Naive B cell (primary cell): ENCODE measurements at regions not wholly inside any gene's neighbourhood (a gene's known extent, or its start where the extent isn't known, plus 50 kb on each side); places are given as distances from the start of the nearest gene placed in this dataset.
A peak's percentile ranks its signal among the peaks of the same experiment; 100 is the strongest.

Experiments
- ATAC-seq, 2 donors: fragments of 150-1000 bp; cut with Tn5 transposase; 2 replicates each; pipeline ENCODE4 v1.10.0; 2021; ENCODE audit warnings: low read depth in 2 of 2, mild to moderate bottlenecking in 2 of 2, moderate library complexity in 2 of 2
- DNase-seq: peaks from one replicate; pipeline ENCODE4 v3.0.0; 2022
- H3K27ac Mint-ChIP-seq, 6 donors: one replicate each; pipeline ENCODE4 v1.8.0; 2020 to 2022; ENCODE audit warnings: mild to moderate bottlenecking in 6 of 6, mixed read lengths in 6 of 6, moderate library complexity in 5 of 6, inconsistent platforms in 2 of 6
- H3K27me3 Mint-ChIP-seq, 3 donors: one replicate each; pipeline ENCODE4 v1.8.0; 2021 to 2022; ENCODE audit warnings: mixed read lengths in 3 of 3, mild to moderate bottlenecking in 1 of 3
- H3K36me3 Mint-ChIP-seq, 2 donors: one replicate each; pipeline ENCODE4 v1.8.0; 2020 to 2022; ENCODE audit warnings: mixed read lengths in 2 of 2, inconsistent platforms in 1 of 2, mild to moderate bottlenecking in 1 of 2
- H3K4me1 Mint-ChIP-seq, 3 donors: one replicate each; pipeline ENCODE4 v1.8.0; 2020 to 2022; ENCODE audit warnings: mixed read lengths in 3 of 3, inconsistent platforms in 1 of 3, mild to moderate bottlenecking in 1 of 3, moderate library complexity in 1 of 3
- H3K4me3 Mint-ChIP-seq, 8 donors: one replicate each; pipeline ENCODE4 v1.8.0; 2020 to 2022; ENCODE audit warnings: mild to moderate bottlenecking in 8 of 8, mixed read lengths in 8 of 8, moderate library complexity in 8 of 8, inconsistent platforms in 2 of 8
- H3K9me3 Mint-ChIP-seq, 7 donors: one replicate each; pipeline ENCODE4 v1.8.0; 2020 to 2022; ENCODE audit warnings: mixed read lengths in 7 of 7, mild to moderate bottlenecking in 5 of 7, inconsistent platforms in 2 of 7, moderate library complexity in 1 of 7

DNA sequence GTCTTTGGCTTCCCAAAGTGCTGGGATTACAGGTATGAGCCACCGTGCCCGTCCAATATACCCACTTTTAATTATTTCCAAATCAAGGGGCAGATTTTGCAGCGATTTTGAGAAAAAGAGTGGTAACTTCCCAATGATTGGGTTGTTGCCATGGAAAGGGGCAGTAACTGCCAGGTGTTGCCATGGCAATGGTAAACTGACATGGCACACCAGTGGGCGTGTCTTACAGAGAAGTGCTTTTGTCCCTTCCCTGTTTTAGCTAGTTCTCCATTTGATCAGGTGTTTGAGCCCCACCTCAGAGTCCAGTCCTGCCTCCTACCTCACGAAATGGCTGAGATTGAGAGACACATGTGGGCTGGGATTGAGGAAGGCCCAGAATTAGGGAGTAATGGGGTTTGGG lies 86.3 kb upstream of the IER5L start:
- ATAC-seq (no peak), DNase-seq (no peak)
- Mint-ChIP-seq H3K36me3 (peaks cover 0 to 8% of the 10 kb centered on the region in 2 donors), H3K4me3 (no peak overlapping the region), H3K27ac (no peak overlapping the region), H3K9me3 (peaks cover 0 to 4% (median 0%) of the 10 kb centered on the region in 7 donors), H3K4me1 (peaks cover 7 to 13% (median 10%) of the 10 kb centered on the region in 3 donors), H3K27me3 (peaks cover 45 to 60% (median 58%) of the 10 kb centered on the region in 3 donors)

DNA sequence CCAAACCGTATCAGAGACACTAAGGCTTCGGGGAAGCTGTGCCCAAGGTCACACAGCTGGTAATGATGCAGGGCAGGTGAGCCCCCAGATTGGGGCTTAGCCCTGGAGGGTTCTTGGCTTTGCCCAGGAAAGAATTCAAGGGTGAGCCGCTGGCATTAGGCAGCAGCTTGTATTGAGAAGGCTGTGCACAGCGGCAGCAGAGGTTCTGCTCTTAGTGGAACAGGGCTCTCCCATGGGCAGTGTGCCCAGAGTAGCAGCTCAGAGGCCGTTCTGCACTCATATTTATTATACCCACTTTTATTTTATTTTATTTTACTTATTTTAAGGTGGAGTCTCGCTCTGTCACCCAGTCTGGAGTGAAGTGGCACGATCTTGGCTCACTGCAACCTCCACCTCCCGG lies 85.8 kb upstream of the IER5L start:
- Mint-ChIP-seq H3K4me1 (peaks cover 13 to 18% (median 16%) of the 10 kb centered on the region in 3 donors), H3K36me3 (peaks cover 0 to 8% of the 10 kb centered on the region in 2 donors), H3K27ac (no peak overlapping the region), H3K9me3 (peaks cover 0 to 5% (median 0%) of the 10 kb centered on the region in 7 donors), H3K27me3 (peaks cover 50 to 66% (median 64%) of the 10 kb centered on the region in 3 donors), H3K4me3 (no peak overlapping the region)
- DNase-seq (no peak), ATAC-seq (no peak)

DNA sequence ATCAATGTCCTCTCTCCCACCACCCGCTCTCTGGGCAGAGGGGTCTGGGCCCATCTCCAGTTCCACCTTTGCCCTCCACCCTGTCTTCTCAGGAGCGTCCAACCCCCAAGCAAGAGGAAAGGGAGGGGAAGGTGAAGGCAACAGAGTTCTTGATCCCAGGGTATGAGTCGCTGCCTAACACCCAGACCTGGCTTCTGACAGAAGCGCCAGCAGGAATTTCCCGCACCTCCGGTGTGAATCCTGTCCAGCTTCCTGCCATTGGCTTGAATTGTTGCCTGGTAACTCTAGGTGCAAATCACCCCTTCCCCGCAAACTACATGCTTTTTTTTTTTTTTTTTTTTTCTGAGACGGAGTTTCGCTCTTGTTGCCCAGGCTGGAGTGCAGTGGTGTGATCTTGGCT lies 84.2 kb upstream of the IER5L start:
- H3K9me3 Mint-ChIP-seq, result peaks cover 0 to 5% (median 0%) of the 10 kb centered on the region in 7 donors
- peaks cover 60 to 76% (median 73%) of the 10 kb centered on the region in 3 donors for H3K27me3 Mint-ChIP-seq
- peak overlapping the region in 1 of 8 donors; percentile 70 for H3K4me3 Mint-ChIP-seq

DNA sequence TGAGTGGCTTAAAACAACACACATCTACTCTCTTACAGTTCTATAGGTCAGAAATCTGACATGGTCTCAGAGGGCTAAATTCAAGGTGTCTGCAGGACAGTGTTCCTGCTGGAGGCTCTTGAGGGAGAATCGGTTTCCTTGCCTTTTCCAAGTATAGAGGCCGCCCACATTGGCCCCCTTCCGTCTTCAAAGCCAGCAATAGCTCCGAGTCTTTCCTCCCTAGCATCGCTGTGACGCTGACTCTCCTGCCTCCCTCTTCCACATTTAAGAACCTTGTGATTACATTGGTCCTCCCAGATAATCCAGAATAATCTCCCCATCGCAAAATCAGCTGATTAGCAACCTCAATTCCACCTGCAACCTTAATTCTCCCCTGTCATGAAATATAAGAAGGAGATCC lies 81.3 kb upstream of the IER5L start:
- peaks cover 15 to 22% (median 16%) of the 10 kb centered on the region in 3 donors for H3K4me1 Mint-ChIP-seq
- H3K36me3 Mint-ChIP-seq, result peaks cover 0 to 8% of the 10 kb centered on the region in 2 donors
- no peak for DNase-seq
- no peak overlapping the region for H3K27ac Mint-ChIP-seq
- peaks cover 66 to 86% (median 83%) of the 10 kb centered on the region in 3 donors for H3K27me3 Mint-ChIP-seq
- peaks cover 0 to 4% (median 0%) of the 10 kb centered on the region in 7 donors for H3K9me3 Mint-ChIP-seq
- ATAC-seq, result no peak
- peak overlapping the region in 7 of 8 donors; percentile 35 to 87 (median 74) for H3K4me3 Mint-ChIP-seq

More for the DNA sequence above, 84.2 kb upstream of the IER5L start:
- Mint-ChIP-seq H3K27ac (no peak overlapping the region), H3K36me3 (peaks cover 0 to 8% of the 10 kb centered on the region in 2 donors), H3K4me1 (peaks cover 15 to 22% (median 20%) of the 10 kb centered on the region in 3 donors)
- ATAC-seq (no peak), DNase-seq (no peak)

DNA sequence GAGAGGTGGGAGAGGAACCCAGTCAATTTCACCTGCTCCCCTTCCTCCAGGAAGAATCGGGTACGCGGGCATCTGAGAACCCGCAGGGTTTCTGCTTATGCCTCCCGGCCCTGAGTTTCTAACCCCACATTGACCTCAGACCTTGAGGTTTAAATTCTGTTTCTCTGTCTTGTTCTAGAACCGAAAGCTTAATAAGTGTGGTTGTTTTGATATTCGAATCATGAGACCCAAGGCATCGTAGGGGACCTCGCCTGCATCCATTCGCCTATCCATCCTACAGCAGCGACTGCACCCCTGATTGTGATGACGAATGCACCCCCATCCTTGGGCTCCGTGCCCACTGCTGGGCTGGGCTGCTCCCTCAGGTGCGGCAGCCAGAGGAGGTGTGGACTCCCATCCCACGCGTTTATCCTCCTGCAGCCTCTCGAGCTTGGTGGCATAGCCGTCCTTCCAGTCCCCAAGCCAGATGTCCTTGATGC lies 80.8 kb upstream of the IER5L start:
- Mint-ChIP-seq H3K4me1 (peaks cover 15 to 22% (median 16%) of the 10 kb centered on the region in 3 donors), H3K27me3 (peaks cover 70 to 88% (median 86%) of the 10 kb centered on the region in 3 donors), H3K27ac (peak overlapping the region in 2 of 6 donors; percentile 9 to 44), H3K36me3 (peaks cover 0 to 8% of the 10 kb centered on the region in 2 donors), H3K9me3 (peaks cover 0 to 4% (median 0%) of the 10 kb centered on the region in 7 donors), H3K4me3 (peak overlapping the region in 7 of 8 donors; percentile 35 to 87 (median 74))
- peak; percentile 20 to 38 for ATAC-seq
- no peak for DNase-seq

DNA sequence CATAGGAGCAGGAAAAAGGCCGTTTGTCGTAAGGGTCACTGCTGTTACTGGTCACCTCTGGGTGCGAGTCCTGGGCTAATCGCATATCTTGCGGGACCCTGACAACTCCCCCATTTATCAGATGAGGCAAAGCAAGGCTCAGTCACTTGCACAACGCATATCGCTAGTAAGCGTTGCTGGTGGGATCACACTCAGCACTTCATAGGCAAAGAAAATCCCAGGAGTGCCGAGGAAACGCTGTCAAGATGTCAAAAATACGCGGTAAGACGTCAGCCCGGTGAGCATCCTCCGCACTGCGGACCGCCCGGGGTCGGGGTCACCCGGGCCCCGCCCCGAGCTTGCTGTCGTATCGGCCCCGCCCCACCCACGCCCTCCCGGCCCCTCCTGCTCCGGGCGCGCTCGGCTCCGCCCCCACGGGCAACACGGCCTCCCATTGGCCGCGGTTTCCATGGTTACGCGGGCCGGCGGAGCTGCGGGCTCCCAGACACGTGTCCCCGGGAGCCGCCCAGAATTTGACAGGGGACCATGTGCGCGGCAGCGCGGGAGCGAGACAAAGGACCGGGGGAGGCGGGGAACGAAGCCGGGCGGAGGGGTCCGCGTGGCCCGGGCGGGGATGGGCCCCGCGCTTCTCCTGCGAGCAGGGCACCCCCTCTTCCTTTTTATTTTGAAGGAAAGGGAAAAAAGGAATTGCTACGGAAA lies 80.2 kb upstream of the IER5L start:
- H3K4me3 Mint-ChIP-seq, result peak overlapping the region in 6 of 8 donors; percentile 63 to 82 (median 74)
- DNase-seq (peak; percentile 62), ATAC-seq (peak; percentile 85 to 89)
- peaks cover 0 to 8% of the 10 kb centered on the region in 2 donors for H3K36me3 Mint-ChIP-seq
- H3K27me3 Mint-ChIP-seq, result peaks cover 67 to 84% (median 81%) of the 10 kb centered on the region in 3 donors
- peaks cover 15 to 22% (median 16%) of the 10 kb centered on the region in 3 donors for H3K4me1 Mint-ChIP-seq
- H3K27ac Mint-ChIP-seq, result peak overlapping the region in 1 of 6 donors; percentile 70
- peaks cover 0 to 4% (median 0%) of the 10 kb centered on the region in 7 donors for H3K9me3 Mint-ChIP-seq

DNA sequence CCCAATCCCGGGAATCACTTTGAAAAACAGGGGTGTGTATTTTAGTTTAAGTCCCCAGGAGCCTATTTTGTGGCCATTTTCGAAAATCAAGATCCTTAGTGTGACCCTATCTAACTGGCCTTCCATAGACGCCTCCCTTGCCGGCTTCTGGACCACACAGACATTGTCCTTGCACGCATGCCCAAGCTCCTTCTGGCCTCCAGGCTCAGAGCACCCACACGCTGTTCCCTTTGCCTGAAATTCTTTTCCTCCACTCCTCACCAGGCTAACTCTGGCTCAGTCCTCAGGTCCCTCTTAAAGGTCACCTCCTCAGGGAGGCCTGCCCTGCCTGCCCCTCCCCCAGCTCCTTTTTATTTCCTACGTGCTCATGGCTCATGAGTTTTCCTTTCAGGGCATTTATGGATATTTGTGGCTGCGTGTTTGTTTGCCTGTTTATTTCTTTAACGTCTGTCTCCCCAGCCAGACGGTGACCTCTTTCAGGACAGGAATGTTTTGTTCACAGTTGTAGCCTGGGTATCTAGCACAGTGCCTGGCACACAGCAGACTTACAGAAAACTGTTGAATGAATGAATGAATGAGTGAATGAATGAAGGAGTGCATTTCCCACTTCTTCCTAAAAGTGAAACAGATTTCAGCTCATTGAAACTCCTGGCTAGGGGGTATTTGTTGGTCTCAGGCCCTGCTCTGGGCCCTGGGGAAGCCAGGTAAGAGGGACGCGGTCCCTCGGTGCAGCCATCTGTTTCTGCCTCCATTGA lies 79.1 kb upstream of the IER5L start:
- ATAC-seq (no peak), DNase-seq (no peak)
- H3K27me3 Mint-ChIP-seq, result peaks cover 59 to 74% (median 71%) of the 10 kb centered on the region in 3 donors
- H3K9me3 Mint-ChIP-seq, result peaks cover 0 to 4% (median 0%) of the 10 kb centered on the region in 7 donors
- H3K4me1 Mint-ChIP-seq, result peaks cover 15 to 20% (median 16%) of the 10 kb centered on the region in 3 donors
- peak overlapping the region in 2 of 8 donors; percentile 6 to 68 for H3K4me3 Mint-ChIP-seq
- peaks cover 0 to 8% of the 10 kb centered on the region in 2 donors for H3K36me3 Mint-ChIP-seq
- H3K27ac Mint-ChIP-seq, result peak overlapping the region in 1 of 6 donors; percentile 29

DNA sequence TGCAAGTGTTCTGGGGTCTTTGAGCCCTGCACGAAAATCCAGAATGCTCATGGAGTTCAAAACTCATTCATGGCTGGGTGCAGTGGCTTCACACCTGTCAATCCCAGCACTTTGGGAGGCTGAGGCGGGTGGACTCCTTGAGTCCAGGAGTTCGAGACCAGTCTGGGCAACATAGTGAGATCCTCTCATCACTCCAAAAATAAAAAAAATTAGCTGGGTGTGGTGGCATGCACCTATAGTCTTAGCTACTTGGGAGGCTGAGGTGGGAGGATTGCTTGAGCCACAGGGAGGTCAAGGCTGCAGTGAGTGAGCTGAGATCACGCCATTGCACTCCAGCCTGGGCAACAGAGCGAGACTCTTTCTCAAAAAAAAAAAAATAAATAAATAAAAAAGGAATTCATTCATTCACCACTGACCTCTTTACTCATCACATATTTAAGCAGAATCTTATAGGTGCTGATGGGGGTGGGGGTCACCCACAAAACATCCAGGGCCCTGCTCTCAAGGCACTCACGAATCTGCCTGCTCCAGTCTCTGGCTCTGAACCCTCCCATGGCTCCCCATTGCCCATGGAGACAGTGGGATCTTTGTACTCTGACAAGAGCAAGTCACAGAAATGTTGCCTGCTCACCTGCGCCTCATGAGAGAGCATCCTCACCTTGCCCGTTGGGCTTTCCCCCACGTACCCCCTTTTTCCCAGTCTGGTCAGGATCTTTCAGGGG lies 76.7 kb upstream of the IER5L start:
- no peak for DNase-seq
- Mint-ChIP-seq H3K4me1 (peaks cover 11 to 16% (median 15%) of the 10 kb centered on the region in 3 donors), H3K4me3 (no peak overlapping the region), H3K27me3 (peaks cover 56 to 70% (median 58%) of the 10 kb centered on the region in 3 donors), H3K27ac (no peak overlapping the region), H3K36me3 (no peaks in the 10 kb centered on the region), H3K9me3 (peaks cover 0 to 3% (median 0%) of the 10 kb centered on the region in 7 donors)
- ATAC-seq, result no peak

DNA sequence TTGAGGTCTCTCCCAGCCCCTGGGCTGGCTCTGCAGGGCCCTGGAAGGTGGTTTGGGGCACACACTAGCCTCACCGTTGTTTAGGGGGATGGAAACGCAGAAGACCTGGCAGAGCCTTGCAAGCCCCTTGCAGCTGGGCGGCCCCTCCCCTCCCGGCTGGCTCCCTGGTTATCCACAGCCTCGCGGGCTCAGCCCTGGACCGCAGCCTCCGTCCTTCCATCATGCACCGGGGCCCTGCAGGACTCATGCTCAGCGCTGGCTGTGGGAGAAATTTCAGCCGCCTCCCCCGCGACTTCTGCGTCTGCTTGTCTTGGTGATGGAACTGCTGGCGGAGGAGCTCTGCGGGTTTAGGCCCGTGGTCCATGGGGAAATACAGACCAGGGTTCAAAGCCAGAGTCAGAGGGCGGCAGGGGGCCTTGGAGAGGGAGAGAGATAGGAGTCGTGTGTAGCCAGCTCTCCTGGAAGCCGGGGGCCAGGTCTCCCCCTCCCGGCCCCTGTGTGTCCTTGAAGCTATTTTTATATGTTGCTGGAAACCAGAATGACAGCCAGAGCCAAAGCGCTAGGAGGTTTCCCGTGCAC lies 75.8 kb upstream of the IER5L start:
- Mint-ChIP-seq H3K27ac (no peak overlapping the region), H3K27me3 (peaks cover 52 to 69% (median 56%) of the 10 kb centered on the region in 3 donors), H3K36me3 (no peaks in the 10 kb centered on the region), H3K9me3 (peaks cover 0 to 7% (median 0%) of the 10 kb centered on the region in 7 donors), H3K4me1 (peaks cover 3 to 7% (median 7%) of the 10 kb centered on the region in 3 donors), H3K4me3 (no peak overlapping the region)
- no peak for ATAC-seq
- DNase-seq, result no peak

DNA sequence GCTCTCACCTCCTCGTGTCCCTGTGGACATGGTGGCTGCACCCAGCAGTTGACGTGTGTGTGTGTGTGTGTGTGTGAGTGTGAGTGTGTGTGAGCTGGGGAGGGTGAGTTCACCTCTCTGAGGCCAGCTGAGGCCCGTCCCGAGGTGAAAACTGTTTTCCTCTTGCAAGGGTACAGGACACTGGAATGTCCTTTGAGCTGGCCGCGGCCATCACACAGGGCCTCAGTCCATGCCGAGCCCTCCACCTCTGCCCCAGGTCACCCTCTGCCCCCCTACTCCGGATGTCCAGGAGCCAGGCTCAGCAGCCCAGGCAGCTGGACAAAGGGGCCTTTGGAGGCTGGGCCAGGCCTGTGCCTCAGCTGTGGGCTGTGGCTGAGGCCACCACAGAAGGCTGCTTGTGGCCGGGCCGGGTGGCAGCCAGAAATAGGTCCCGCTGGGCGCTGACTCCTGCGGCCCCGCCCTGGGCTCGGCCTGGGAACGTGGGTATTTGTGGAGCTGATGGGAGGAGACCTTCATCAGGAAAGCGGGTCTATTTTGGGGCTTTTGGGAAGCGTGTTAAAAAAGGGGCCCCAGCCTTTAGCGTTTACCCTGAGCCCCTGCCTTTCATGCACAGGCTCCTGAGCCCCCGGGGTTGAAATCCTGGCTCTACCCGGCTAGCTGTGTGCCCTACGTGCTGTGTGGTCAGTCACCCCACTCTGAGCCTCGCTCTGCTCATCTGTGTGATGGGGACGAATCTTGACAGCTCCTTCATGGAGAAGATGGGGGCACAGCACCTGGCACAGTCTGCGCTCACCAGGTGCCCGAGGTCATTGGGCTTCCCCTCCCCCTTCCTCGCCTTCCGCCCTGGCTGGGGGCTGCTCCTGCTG lies 75.1 kb upstream of the IER5L start:
- Mint-ChIP-seq H3K4me3 (no peak overlapping the region), H3K9me3 (peaks cover 0 to 7% (median 0%) of the 10 kb centered on the region in 7 donors), H3K4me1 (peaks cover 0 to 5% (median 4%) of the 10 kb centered on the region in 3 donors), H3K27ac (no peak overlapping the region), H3K36me3 (no peaks in the 10 kb centered on the region), H3K27me3 (peaks cover 52 to 74% (median 56%) of the 10 kb centered on the region in 3 donors)
- ATAC-seq (no peak), DNase-seq (no peak)

DNA sequence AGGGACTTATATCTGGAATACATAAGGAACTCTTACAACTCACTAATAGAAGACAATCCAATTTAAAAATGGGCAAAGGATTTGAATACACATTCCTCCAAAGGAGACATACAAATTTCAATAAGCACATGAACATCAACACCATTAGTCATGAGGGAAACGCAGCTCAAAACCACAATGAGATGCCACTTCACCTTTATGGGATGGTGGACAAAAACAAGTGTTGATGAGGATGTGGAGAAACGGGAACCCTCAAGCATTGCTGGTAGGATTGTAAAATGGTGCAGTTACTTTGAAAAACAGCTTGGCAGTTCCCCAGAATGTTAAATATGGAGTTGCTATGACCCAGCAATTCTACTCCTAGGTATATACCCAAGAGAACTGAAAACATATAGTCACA lies 72.7 kb upstream of the IER5L start:
- H3K27ac Mint-ChIP-seq, result no peak overlapping the region
- H3K4me3 Mint-ChIP-seq, result no peak overlapping the region
- no peaks in the 10 kb centered on the region for H3K36me3 Mint-ChIP-seq
- H3K27me3 Mint-ChIP-seq, result peaks cover 41 to 71% (median 49%) of the 10 kb centered on the region in 3 donors
- DNase-seq (no peak), ATAC-seq (no peak)
- peaks cover 0 to 7% (median 0%) of the 10 kb centered on the region in 7 donors for H3K9me3 Mint-ChIP-seq
- H3K4me1 Mint-ChIP-seq, result peaks cover 0 to 5% (median 0%) of the 10 kb centered on the region in 3 donors
